GM18526 (cell line): ENCODE measurements at regions not wholly inside any gene's neighbourhood (a gene's known extent, or its start where the extent isn't known, plus 50 kb on each side); places are given as distances from the start of the nearest gene placed in this dataset.

Experiments used
- POLR2A ChIP-seq: IDR thresholded peaks from 3 replicates; pipeline ENCODE4 v1.6.1; 2011; ENCODE audit not compliant: insufficient read length; ENCODE audit errors: extremely low read depth

- TF ChIP-seq POLR2A = no peak
Measured at GRCh38 chr9:129254566-129255287, 76.7 kb upstream of the IER5L start.

GRCh38 chr9:129253803-129254381 lies 75.8 kb upstream of the IER5L start:
- TF ChIP-seq POLR2A = no peak

GRCh38 chr9:129252937-129253802 lies 75.1 kb upstream of the IER5L start:
- no peak for TF ChIP-seq POLR2A

- no peak for TF ChIP-seq POLR2A
Measured at GRCh38 chr9:129250786-129251185, 72.7 kb upstream of the IER5L start.

- TF ChIP-seq POLR2A = no peak
Measured at GRCh38 chr9:129247285-129248153, 69.5 kb upstream of the IER5L start.

- TF ChIP-seq POLR2A = no peak
Measured at GRCh38 chr9:129245276-129245675, 67.2 kb upstream of the IER5L start.

- TF ChIP-seq POLR2A = no peak
Measured at GRCh38 chr9:129242971-129243561, 65.0 kb upstream of the IER5L start.

GRCh38 chr9:129242191-129242941 lies 64.3 kb upstream of the IER5L start:
- TF ChIP-seq POLR2A = no peak

- TF ChIP-seq POLR2A = no peak
Measured at GRCh38 chr9:129241725-129242124, 63.7 kb upstream of the IER5L start.

- no peak for TF ChIP-seq POLR2A
Measured at GRCh38 chr9:129240581-129241211, 62.6 kb upstream of the IER5L start.

GRCh38 chr9:129239946-129240490 lies 62.0 kb upstream of the IER5L start:
- no peak for TF ChIP-seq POLR2A

GRCh38 chr9:129237803-129238202 lies 59.7 kb upstream of the IER5L start:
- no peak for TF ChIP-seq POLR2A

- TF ChIP-seq POLR2A = no peak
Measured at GRCh38 chr9:129237164-129237611, 59.1 kb upstream of the IER5L start.
